ENCODE measurements at regions not wholly inside any gene's neighbourhood (a gene's known extent, or its start where the extent isn't known, plus 50 kb on each side); places are given as distances from the start of the nearest gene placed in this dataset.
"Not testable (repeated sequence)": the region's sequence is repeated elsewhere in the genome, so short reads cannot be mapped to it uniquely, and the experiment has no call there.

- DNase-seq (ENCODE audit: low spot score) = no peak
Observed at GRCh38 chr13:46498650-46499049, 54.3 kb upstream of the LRCH1 start.

- no peak for DNase-seq (ENCODE audit: low spot score)
Observed at GRCh38 chr13:46496086-46496485, 56.9 kb upstream of the LRCH1 start.

GRCh38 chr13:46495651-46496050 is 57.3 kb upstream of the LRCH1 start:
- DNase-seq (ENCODE audit: low spot score) = no peak

GRCh38 chr13:46495066-46495465 is 57.9 kb upstream of the LRCH1 start:
- no peak for DNase-seq (ENCODE audit: low spot score)

- DNase-seq (ENCODE audit: low spot score) = peak; percentile 9
Observed at GRCh38 chr13:46492946-46493345, 60.0 kb upstream of the LRCH1 start.

- DNase-seq (ENCODE audit: low spot score) = no peak
Observed at GRCh38 chr13:46491641-46492040, 61.3 kb upstream of the LRCH1 start.

- not testable (repeated sequence) for DNase-seq (ENCODE audit: low spot score)
Observed at GRCh38 chr13:46490713-46491112, 62.3 kb upstream of the LRCH1 start.

GRCh38 chr13:46490129-46490528 is 62.8 kb upstream of the LRCH1 start:
- DNase-seq (ENCODE audit: low spot score) = no peak

GRCh38 chr13:46489586-46490023 is 63.4 kb upstream of the LRCH1 start:
- DNase-seq (ENCODE audit: low spot score) = peak; percentile 56

- DNase-seq (ENCODE audit: low spot score) = no peak
Observed at GRCh38 chr13:46487748-46488147, 65.2 kb upstream of the LRCH1 start.

GRCh38 chr13:46486270-46486669 is 66.7 kb upstream of the LRCH1 start:
- DNase-seq (ENCODE audit: low spot score) = no peak

GRCh38 chr13:46484561-46484960 is 68.4 kb upstream of the LRCH1 start:
- DNase-seq (ENCODE audit: low spot score) = no peak

GRCh38 chr13:46481166-46481565 is 71.8 kb upstream of the LRCH1 start:
- DNase-seq (ENCODE audit: low spot score) = no peak

- no peak for DNase-seq (ENCODE audit: low spot score)
Observed at GRCh38 chr13:46480131-46480530, 72.8 kb upstream of the LRCH1 start.

- DNase-seq (ENCODE audit: low spot score) = no peak
Observed at GRCh38 chr13:46479691-46480090, 73.3 kb upstream of the LRCH1 start.

GRCh38 chr13:46479283-46479682 is 73.7 kb upstream of the LRCH1 start:
- DNase-seq (ENCODE audit: low spot score) = no peak

GRCh38 chr13:46478651-46479050 is 74.3 kb upstream of the LRCH1 start:
- no peak for DNase-seq (ENCODE audit: low spot score)

- DNase-seq (ENCODE audit: low spot score) = no peak
Observed at GRCh38 chr13:46476174-46476573, 76.8 kb upstream of the LRCH1 start.

- DNase-seq (ENCODE audit: low spot score) = no peak
Observed at GRCh38 chr13:46475541-46475991, 77.4 kb upstream of the LRCH1 start.

GRCh38 chr13:46473806-46474205 is 79.2 kb upstream of the LRCH1 start:
- DNase-seq (ENCODE audit: low spot score) = no peak

- no peak for DNase-seq (ENCODE audit: low spot score)
Observed at GRCh38 chr13:46472384-46472783, 80.6 kb upstream of the LRCH1 start.

- DNase-seq (ENCODE audit: low spot score) = not testable (repeated sequence)
Observed at GRCh38 chr13:46469699-46470098, 82.6 kb upstream of the RUBCNL start.

GRCh38 chr13:46468570-46469463 is 81.8 kb upstream of the RUBCNL start:
- DNase-seq (ENCODE audit: low spot score) = peak; percentile 22

- DNase-seq (ENCODE audit: low spot score) = not testable (repeated sequence)
Observed at GRCh38 chr13:46467694-46468093, 80.6 kb upstream of the RUBCNL start.

Data from H4 (cell line).